Smooth muscle cell (in vitro differentiated cells): ENCODE measurements at regions not wholly inside any gene's neighbourhood (a gene's known extent, or its start where the extent isn't known, plus 50 kb on each side); places are given as distances from the start of the nearest gene placed in this dataset.

Experiments
- DNase-seq: peaks from one replicate; lab custom pipeline; 2025; ENCODE audit not compliant: unreplicated experiment; lab: John Stamatoyannopoulos, UW
- H2AFZ ChIP-seq: fragments of 200-600 bp; sonication (generic); 2 replicates; pipeline ENCODE4 v1.6.0; 2016; ENCODE audit warnings: antibody characterized with exemption, low read depth, mild to moderate bottlenecking
- H3F3A ChIP-seq: fragments of 200-600 bp; sonication (generic); 2 replicates; pipeline ENCODE4 v1.6.0; 2017; ENCODE audit warnings: antibody characterized with exemption, low read depth
- H3K27ac ChIP-seq: fragments of 200-600 bp; sonication (generic); 2 replicates; pipeline ENCODE4 v1.5.1; 2016; ENCODE audit warnings: low read depth, mild to moderate bottlenecking
- H3K27me3 ChIP-seq: fragments of 200-600 bp; sonication (generic); 2 replicates; pipeline ENCODE4 v1.6.1; 2016; ENCODE audit warnings: low read depth, mild to moderate bottlenecking
- H3K36me3 ChIP-seq: fragments of 200-600 bp; sonication (generic); 2 replicates; pipeline ENCODE4 v1.5.1; 2016; ENCODE audit warnings: low read depth
- H3K4me1 ChIP-seq: fragments of 200-600 bp; sonication (generic); 2 replicates; pipeline ENCODE4 v1.5.1; 2016; ENCODE audit warnings: low read depth
- H3K4me2 ChIP-seq: fragments of 200-600 bp; sonication (generic); 2 replicates; pipeline ENCODE4 v1.6.0; 2016; ENCODE audit warnings: mild to moderate bottlenecking
- H3K4me3 ChIP-seq: fragments of 200-600 bp; sonication (generic); 2 replicates; pipeline ENCODE4 v1.5.1; 2016; ENCODE audit warnings: mild to moderate bottlenecking
- H3K79me2 ChIP-seq: fragments of 200-600 bp; sonication (generic); 2 replicates; pipeline ENCODE4 v1.6.0; 2016; ENCODE audit warnings: low read depth, mild to moderate bottlenecking
- H3K9ac ChIP-seq: fragments of 200-600 bp; sonication (generic); 2 replicates; pipeline ENCODE4 v1.6.0; 2016; ENCODE audit warnings: low read depth
- H3K9me3 ChIP-seq: fragments of 200-600 bp; sonication (generic); replicated peaks from 2 replicates; pipeline ENCODE4 v1.5.1; 2016; ENCODE audit warnings: low read depth
- H4K20me1 ChIP-seq: fragments of 200-600 bp; sonication (generic); 2 replicates; pipeline ENCODE4 v1.6.0; 2016; ENCODE audit warnings: low read depth
- WGBS: methylation state at CpG from one replicate; pipeline ENCODE4 v1.1.7; 2016; ENCODE audit warnings: low lambda C conversion rate; 5-methylcytosine and 5-hydroxymethylcytosine counted together
- TF ChIP-seq, protein P1 (sequence below): fragments of 200-600 bp; sonication (generic); IDR thresholded peaks from 2 replicates; pipeline ENCODE4 v1.5.1; 2017; ENCODE audit warnings: borderline replicate concordance, mild to moderate bottlenecking, antibody characterized with exemption; ENCODE audit not compliant: insufficient read depth, poor library complexity, severe bottlenecking

DNA sequence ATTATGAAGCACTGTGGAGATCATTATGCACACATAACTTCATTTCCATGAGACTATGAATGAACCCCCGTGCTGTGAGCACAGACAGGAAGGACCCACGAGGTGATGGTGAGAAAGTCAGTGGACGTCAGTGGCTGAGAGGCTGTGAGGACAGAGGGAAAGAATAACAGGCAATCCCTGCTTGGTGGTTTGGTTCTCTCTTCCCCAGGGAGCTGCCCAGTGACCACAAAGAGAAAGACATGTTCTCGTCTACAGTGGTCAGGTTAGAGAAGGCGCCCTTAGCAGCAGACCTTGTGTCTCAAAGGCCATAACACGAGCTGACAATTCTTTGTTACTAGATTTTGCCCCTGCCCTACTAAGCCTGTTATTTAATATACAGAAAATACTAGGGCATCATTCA, 609.2 kb downstream of the TOX3 start:
- Histone ChIP-seq H2AFZ (no peak overlapping the region), H3K9ac (no peak overlapping the region), H3K4me2 (no peak overlapping the region), H3K4me1 (no peaks in the 10 kb centered on the region), H3K79me2 (no peaks in the 10 kb centered on the region), H3K9me3 (no peaks in the 10 kb centered on the region), H3K36me3 (no peaks in the 10 kb centered on the region), H3K4me3 (no peak overlapping the region), H3K27ac (no peak overlapping the region), H3K27me3 (peaks cover 8% of the 10 kb centered on the region), H3F3A (no peaks in the 10 kb centered on the region), H4K20me1 (no peaks in the 10 kb centered on the region)
- TF ChIP-seq, protein P1, sequence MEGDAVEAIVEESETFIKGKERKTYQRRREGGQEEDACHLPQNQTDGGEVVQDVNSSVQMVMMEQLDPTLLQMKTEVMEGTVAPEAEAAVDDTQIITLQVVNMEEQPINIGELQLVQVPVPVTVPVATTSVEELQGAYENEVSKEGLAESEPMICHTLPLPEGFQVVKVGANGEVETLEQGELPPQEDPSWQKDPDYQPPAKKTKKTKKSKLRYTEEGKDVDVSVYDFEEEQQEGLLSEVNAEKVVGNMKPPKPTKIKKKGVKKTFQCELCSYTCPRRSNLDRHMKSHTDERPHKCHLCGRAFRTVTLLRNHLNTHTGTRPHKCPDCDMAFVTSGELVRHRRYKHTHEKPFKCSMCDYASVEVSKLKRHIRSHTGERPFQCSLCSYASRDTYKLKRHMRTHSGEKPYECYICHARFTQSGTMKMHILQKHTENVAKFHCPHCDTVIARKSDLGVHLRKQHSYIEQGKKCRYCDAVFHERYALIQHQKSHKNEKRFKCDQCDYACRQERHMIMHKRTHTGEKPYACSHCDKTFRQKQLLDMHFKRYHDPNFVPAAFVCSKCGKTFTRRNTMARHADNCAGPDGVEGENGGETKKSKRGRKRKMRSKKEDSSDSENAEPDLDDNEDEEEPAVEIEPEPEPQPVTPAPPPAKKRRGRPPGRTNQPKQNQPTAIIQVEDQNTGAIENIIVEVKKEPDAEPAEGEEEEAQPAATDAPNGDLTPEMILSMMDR, result no peak
- no peak for DNase-seq
- WGBS, result 79% methylated on average over 6 of the region's 6 CpGs

DNA sequence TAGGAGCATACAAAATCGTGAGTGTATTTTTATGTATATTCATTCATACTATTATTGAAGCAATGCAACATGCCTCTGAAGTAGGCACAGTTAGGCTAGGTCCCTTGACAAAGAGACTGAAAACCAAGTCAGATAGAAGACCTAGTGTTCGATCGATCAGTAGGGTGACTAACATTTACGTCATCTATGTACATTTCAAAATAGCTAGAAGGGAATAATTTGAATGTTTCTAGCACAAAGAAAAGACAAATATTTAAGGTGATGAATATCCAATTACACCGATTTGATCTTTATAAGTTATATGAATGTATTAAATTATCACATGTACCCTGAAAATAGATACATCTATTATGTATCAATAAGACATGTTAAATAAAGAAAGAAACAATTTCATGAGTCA, 610.1 kb downstream of the TOX3 start:
- 89% methylated on average over 5 of the region's 5 CpGs for WGBS
- TF ChIP-seq, protein P1, result no peak
- H3K4me3 ChIP-seq, result no peak overlapping the region
- H3K4me2 ChIP-seq, result no peak overlapping the region
- no peaks in the 10 kb centered on the region for H3K4me1 ChIP-seq
- no peaks in the 10 kb centered on the region for H4K20me1 ChIP-seq
- DNase-seq, result no peak
- peaks cover 8% of the 10 kb centered on the region for H3K27me3 ChIP-seq
- no peaks in the 10 kb centered on the region for H3K9me3 ChIP-seq
- H3K79me2 ChIP-seq, result no peaks in the 10 kb centered on the region
- no peak overlapping the region for H3K27ac ChIP-seq
- no peaks in the 10 kb centered on the region for H3F3A ChIP-seq
- no peak overlapping the region for H2AFZ ChIP-seq
- H3K9ac ChIP-seq, result no peak overlapping the region
- H3K36me3 ChIP-seq, result no peaks in the 10 kb centered on the region

DNA sequence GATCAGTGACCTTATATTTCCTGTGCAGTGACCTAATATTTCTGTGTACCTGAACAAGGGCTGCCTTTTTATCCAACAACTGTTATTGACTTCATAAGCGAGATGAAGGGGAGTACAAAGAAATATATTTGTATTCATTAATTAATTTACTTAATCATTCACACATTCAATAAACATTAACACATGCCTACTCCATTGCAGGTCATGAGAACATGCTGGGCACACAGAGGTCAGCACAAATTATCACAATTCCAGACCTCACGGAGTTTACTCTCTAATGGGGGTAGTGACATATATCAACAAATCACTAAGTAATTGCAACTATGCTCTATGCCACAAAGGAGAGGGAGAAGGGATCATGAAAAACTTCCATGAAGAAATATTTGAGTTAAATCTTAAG, 614.6 kb downstream of the TOX3 start:
- no peak for DNase-seq
- Histone ChIP-seq H3K9me3 (no peaks in the 10 kb centered on the region), H3K79me2 (no peaks in the 10 kb centered on the region), H3K4me3 (no peak overlapping the region), H3K4me2 (no peak overlapping the region), H3F3A (no peaks in the 10 kb centered on the region), H3K4me1 (no peaks in the 10 kb centered on the region), H3K27ac (no peak overlapping the region), H3K36me3 (no peaks in the 10 kb centered on the region), H3K9ac (no peak overlapping the region), H3K27me3 (peaks cover 8% of the 10 kb centered on the region), H4K20me1 (no peaks in the 10 kb centered on the region), H2AFZ (no peak overlapping the region)
- 97% methylated on average over 2 of the region's 2 CpGs for WGBS
- TF ChIP-seq, protein P1, result no peak

DNA sequence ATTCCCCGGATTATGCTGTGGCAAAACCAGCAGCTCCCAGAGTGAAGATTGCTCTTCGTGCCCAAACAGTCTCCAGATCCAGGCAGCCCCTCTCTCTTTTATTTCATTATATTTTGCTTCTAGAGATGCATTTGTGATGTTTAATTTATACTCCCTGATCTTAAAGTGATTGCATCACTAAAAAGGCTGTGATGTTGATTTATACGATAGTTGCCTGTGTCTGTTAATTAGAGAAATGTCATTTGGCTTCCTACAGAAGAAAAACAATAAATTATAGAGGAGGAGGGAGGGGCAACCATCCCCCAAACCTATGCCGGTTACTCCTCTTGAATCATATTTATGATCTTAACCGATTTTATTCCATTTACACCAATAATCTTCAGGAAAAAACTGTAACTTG, 615.3 kb downstream of the TOX3 start:
- TF ChIP-seq, protein P1, result no peak
- H3K4me1 ChIP-seq, result no peaks in the 10 kb centered on the region
- WGBS, result 76% methylated on average over 5 of the region's 5 CpGs
- no peak overlapping the region for H3K9ac ChIP-seq
- H3K27ac ChIP-seq, result no peak overlapping the region
- no peaks in the 10 kb centered on the region for H4K20me1 ChIP-seq
- H3K4me3 ChIP-seq, result no peak overlapping the region
- peaks cover 8% of the 10 kb centered on the region for H3K27me3 ChIP-seq
- no peak overlapping the region for H3K4me2 ChIP-seq
- H3K9me3 ChIP-seq, result no peaks in the 10 kb centered on the region
- H2AFZ ChIP-seq, result no peak overlapping the region
- no peak for DNase-seq
- no peaks in the 10 kb centered on the region for H3K79me2 ChIP-seq
- no peaks in the 10 kb centered on the region for H3F3A ChIP-seq
- no peaks in the 10 kb centered on the region for H3K36me3 ChIP-seq
